Bone marrow (tissue), 2 donors: ENCODE measurements at regions not wholly inside any gene's neighbourhood (a gene's known extent, or its start where the extent isn't known, plus 50 kb on each side); places are given as distances from the start of the nearest gene placed in this dataset.
"Not testable (repeated sequence)": the region's sequence is repeated elsewhere in the genome, so short reads cannot be mapped to it uniquely, and the experiment has no call there.

Source experiments
- DNase-seq, 2 donors: peaks; one replicate each; lab custom pipeline; 2025; lab: John Stamatoyannopoulos, UW

DNA sequence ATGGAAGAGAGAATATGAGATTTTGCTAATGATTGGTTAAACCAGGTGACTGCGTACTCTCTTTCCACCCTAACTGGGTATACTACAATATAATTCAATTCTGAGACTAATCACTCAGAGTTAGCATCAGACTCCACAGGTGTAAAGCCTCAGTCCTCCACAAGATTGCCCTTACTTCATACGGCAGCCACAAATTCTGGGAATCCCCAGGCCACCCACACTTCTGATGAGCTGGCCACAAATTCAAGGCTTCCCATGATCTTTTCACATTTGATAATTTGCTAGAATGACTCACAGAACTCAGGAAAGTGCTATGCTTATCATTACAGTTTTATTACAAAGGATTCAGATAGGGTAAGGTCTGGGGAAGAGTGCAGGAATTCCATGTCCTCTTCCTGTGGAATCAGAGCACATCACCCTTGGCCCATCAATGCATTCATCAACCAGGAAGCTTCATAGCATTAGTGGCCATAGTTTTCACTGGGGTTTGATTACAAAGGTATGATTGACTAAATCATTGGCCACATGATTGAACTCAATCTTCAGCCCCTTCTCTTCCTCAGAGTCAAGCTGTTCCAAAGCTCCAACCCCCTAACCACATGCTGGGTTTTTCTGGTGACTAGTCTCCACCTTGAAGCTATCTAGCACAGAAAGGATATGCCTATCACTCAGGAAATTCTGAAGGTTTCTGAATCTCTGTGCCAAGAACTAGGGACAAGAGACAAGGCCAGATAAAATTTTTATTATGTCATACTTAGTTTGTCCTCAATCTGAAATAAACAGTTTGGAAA lies 131.7 kb downstream of the HHIPL2 start:
- no peak for DNase-seq

DNA sequence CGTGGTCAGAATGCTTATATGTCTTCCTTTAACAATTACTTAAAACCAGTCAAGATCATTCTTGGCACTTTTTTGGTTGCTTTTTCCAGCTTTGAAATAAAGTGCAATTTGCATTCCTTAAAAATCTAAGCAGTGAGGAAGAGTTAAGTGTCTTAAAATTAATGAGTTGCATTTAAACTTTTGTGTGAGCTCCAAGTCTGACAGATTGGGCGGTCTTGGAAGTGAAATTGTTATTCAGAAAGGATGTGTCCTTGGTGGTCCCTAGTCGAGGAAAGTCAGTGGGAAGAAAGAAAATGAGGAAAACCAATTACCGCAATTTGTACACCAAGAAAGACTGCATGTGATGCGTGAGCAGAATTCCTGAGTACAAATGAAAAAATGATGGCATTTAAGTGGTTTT lies 132.5 kb downstream of the HHIPL2 start:
- DNase-seq: no peak

DNA sequence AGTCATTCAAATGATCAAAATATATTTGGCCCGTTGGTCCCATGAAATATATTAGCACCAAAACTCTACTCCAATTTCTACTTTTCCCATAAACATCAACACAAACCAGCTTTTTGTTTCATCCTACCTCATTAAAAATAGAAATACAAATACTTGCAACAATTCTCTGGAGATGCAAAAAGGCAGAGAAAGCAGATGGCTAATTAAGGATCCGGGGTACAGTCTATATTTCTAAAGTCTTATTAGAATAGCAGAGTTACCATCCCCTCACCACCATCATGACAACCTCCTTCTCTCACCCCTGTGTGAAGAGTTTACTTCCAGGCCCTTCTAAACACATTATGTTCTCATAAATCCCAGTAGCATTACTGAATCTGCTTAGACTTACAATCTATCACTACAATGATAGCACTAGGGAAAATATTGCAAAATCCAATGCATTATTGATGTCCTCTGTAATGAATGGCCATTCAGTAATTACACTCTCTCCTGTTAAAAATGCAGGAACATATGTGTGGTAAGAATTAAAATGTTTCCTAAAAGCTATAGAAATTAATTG lies 133.8 kb downstream of the HHIPL2 start:
- DNase-seq: no peak

DNA sequence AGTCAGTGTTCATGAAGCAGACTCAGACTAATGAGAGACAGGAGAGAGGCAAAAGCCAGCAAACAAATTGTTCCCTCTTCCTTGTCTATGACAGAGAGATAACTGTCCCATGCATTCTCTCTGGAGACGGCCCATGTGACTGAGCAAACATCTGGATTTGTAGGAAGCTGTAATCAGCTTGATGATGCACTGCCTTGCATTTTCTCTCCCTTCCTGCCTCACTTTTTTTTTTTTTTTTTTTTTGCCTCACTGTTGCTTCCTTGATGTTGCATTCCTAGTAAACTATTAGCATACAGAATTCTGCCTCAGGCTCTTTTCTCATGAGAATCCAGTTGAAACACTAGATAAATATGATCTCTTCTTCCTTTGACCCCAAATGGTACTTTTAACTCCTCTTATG lies 134.5 kb downstream of the HHIPL2 start:
- DNase-seq: no peak

DNA sequence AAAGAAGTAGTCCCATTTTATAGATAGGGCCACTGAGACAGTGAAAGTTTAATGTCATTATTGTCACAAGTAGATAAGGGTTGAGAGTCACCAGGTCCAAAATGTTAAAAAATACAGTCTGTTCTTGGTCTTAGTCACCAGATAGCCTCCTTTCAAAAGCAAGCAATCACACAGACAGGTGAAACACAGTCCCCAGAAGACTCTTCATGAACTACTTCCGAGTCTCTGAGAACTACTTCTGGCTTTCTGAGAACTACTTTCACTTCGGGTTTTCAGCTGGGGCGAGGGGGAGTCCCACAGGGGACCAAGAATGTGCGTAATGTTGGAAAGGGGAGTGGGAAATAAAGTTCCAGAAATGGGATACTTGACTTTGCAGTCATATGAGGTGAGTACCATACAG lies 143.2 kb downstream of the HHIPL2 start:
- DNase-seq: no peak

DNA sequence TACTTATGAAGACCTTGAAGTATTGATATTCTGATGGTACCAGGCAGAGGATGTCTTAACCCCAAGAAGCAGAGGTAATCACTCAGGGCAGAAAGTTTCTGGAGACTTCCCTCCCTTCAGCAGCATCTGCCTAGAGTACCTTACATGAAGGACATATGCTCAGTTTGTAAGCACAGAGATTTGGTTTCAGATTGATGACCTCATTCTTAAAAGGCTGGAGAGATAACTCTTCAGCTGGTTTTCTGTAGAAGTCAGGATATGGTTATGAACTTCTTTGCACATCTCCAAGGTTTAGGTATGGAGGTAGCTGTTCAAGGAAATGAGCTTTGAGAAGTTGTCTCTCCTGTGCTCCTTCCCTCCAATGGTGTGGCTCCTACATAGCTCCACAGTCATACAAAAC lies 148.7 kb downstream of the HHIPL2 start:
- no peak for DNase-seq

DNA sequence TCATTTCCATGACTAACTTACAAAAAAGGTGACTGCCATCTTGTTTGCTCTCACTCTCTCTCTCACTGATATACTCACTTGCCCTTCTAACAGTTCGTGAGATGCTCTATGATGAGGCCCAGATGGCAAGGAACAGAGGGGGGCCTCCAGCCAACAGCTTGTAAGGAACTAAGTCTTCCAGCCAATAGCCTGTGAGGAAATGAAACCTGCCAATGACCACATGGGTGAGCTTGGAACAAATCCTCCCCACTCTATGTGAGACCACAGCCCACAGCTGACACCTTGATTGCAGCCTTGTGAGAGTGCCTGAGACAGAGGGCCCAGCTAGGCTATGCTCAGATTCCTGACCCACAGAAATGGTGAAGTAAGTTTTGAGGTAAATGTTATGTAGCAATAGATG lies 153.7 kb downstream of the HHIPL2 start:
- DNase-seq: no peak

DNA sequence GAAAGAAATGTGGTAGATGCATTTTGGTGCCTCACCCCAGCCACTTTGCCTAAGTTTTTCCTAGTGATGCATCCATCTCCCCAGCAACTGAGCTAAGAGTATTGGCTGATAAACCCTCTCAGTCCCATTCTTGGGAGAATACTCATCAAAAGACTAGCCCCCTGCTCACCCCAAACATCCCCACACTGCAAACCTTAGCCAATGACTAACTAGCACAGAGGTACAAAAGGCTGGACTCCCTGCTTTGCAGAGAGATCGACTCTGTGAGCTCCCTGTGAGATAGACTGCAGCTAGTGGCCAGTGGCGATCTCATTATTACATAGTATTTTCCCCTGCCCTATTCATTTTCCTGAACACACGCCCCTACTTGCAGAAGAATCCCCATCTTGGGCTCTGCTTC lies 155.3 kb downstream of the HHIPL2 start:
- no peak for DNase-seq

DNA sequence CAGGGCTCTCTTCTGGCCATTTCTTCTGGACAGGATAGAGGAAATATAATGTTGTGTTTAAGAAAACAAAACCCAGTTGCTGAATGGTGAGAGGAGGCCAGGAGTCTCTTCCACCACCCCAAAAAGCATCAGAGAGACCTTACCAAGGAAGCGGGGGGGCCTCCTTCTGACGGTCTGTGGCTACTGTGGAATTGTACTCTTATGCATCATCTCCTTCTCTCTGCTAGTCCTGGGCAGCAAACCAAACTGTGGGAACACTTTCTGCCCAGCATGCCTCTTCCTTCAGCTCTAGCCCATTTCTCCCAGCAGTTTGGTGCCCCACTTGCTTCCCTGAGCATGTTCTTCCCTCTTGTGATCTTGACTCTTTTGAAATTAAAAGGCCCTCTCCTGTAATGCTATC lies 157.7 kb downstream of the HHIPL2 start:
- DNase-seq: no peak

DNA sequence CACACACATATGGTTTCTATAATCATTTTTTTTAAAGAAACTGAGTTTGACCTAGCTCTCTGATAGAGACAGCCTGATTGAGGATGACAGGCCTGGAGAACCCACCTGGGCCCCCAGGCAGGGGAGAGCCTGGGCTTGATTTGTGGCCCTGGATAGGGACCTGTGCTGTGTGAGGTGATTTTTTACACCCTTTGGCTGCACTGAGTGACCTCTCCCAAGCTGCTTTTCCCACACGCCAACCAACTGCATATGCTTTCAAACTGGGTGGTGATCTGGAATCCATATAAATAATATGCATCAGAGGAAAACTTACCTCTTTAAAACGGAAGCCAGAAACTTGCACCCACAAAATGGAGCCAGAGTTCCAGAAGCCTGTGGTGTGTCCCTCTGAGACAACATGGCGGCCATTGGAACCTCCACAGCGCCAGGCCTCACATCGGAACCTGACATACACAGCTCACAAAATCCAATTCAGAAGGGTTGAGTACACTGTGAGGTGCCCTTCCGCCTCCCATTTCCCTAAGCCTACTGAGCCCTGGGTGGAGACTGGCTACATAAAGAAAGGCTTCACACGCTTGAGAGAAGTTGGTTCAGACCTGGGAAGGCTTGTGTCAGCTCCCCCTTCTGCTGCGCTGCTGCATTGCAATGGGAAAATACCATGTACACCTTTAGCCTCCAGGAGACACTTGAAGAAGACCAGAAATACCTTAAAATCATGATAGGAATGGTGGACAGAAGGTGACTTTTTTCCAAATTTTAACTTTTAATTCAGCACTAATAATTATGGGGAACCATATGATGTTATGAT lies 160.7 kb downstream of the HHIPL2 start:
- DNase-seq: no peak

DNA sequence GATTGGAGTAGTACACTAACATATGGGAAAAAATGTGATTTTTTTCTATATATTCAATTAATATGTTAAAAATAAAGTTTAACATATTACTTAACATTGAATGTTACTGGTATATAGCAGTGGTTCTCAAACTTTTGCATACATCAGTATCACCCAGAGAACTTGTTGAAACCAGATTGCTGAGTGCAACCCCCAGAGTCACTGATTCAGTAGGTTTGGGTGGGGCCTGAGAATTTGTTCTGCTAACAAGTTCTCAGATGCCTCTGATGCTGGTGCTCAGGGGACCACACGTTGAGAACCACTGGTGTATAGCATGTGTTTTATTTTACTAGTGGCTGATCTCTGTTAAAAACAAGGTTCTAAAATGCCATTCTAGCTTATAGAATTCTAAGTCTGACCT lies 161.9 kb downstream of the HHIPL2 start:
- DNase-seq: no peak

DNA sequence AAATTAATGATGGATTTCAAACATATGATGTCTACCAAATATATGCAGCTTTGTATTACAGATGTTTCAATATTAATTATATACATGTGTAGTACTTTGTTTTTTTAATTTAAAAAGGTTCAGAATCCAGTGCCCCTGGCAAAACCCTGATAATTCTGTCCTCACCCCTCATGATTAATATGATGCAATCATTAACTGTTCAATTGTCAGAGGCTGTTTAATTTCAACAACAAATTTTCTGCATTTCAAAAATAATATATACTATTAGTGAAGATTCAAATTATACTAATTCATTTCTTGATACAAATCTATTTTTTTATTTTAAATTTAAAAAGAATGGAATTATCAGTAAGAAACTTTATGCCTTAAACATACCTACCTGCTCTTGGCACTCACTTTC lies 162.6 kb downstream of the HHIPL2 start:
- DNase-seq: no peak

DNA sequence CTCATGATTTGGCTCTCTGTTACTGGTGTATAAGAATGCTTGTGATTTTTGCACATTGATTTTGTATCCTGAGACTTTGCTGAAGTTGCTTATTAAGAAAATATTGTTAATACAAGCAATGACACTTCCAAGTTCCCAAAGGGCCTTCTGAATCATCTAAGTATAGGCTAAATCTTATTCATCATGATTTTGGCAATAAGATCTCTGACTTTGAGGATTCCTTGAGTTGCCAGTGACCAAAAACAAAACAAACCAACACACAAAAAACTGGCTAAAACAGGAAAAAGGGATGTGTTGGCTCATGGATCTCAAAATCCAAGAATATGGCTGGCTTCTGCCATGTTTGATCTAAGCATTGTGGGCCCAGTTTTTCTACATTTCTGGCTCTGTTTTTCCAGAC lies 163.4 kb downstream of the HHIPL2 start:
- no peak for DNase-seq

DNA sequence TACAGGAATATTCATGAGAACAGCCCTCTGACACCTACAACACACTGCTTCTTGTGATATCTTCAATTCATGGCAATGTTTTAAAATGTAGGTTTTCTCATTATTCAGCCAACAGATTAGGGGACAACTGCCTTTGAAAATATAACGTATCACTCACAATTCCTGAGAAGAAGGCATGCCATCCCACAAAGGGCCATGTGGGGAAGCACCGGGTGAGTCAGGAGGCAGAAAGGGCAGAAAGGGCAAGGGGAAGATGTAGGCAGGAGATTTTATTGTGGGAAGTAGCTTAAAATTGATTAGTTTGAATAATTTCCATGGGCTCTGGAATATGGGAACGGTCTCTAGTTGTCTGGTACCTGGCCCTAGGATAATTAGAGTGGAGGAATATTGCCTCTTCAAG lies 165.7 kb downstream of the HHIPL2 start:
- no peak for DNase-seq

DNA sequence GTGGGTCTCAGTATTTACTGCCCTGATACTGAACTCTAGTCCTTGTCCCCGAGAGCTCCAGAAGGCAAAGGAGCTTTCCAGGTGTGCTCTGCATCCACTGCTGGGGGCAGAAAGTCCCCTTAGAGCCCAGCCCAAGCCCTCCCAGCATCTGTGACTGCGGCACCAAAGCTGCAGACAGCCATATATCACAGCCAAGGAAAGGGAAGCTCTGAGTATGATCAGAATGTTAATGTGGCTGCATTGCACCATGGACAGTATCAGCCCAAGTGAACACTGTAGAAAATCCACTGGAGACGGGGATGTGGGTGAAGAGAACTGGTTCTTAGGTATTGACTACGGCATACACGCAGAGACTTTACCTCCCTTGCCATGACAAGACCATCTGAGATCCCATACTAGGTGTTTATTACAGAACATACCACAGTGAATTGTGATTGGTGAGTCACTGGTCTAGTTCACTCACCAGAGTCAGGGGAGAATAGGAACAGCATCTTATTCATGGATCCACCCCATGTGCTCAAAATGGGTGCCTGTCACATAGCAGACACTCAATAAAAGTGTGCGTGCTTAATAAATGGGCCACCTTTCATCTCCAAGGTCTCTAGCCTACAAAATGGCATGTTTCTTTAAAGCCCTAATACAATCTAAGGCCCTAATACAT lies 170.3 kb downstream of the HHIPL2 start:
- no peak for DNase-seq

DNA sequence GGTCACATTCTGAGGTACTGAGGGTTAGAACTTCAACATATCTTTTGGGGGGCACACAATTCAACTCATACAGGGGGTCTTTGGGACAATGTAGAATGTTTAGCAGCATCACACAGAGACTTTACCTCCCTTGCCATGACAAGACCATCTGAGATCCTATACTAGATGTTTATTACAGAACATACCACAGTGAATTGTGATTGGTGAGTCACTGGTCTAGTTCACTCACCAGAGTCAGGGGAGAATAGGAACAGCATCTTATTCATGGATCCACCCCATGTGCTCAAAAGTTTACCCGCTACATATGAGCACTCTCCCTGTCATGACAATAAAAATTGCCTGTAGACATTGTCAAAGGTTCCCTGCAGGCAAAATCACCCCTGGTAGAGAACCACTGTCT lies 171.1 kb downstream of the HHIPL2 start:
- not testable (repeated sequence) for DNase-seq

DNA sequence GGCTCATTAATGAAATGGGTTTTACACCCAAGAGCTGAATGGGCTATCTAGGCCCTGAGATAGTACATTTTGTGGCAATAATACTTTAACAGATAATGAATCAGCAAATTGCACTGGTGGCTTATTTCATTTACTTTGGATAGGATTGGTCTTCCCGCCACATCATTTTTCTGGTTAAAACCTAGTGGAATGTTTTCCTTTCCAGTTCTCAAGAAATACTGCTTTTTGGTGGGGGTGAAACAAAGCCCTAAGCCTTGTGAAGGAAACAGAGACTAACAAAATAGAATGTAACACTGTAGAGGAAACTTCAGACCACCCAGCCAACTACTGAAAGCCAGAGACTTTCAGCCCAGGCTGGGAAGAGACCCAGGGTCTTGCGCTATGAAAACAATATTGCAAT lies 172.2 kb downstream of the HHIPL2 start:
- no peak for DNase-seq

DNA sequence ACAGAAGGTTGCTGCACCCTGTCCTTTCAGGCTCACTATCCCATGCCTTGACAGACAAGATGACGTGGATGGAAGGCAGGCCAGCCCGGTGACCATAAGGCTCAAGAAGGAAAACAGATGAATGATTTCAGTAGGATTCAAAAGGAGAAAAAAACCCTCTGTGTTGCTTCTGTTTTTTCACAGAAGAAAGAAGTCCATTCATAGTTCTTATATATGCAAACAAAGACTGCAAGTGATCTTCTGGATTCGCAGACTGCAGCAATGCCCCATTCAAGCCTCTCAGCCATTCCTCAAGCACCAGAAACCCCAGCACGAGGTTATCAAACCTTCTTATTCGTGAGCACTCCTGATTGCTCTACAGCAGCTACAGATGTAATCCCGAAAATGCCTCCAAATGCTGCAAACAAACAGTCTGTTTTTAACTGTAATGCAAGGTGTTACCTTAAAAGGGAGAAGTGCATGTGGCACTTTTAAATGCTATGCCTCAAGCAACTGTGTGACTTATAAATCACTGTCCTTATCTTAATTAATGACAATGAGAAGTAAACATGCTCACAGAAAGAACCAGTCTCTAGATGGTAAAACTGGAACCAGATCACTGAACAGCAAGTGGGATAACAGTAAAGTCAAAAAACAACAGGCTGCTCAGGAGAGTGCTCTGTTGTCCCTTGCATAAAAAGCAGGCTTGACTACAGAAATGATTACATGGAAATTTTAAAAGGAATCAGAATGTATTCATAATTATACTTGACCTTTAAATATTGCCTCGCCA lies 173.9 kb downstream of the HHIPL2 start:
- no peak for DNase-seq

DNA sequence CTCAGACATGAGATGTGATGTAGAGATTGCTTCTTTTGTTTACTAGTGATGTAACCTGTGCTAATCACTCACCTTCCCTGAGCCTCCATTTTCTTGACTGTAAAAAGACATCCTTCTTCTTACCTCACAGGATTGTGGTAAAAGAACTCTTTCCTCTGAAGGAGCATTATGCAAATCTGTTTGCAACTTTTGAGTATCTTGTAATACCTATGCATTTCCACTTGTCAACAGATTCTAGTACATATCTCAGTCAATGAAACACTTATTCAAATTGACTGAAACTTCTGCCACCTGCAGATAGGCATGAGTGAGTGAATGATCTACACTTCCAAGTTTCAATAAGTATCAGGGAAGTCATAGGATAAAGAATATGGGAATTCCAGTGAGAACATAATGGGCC lies 174.7 kb downstream of the HHIPL2 start:
- no peak for DNase-seq

DNA sequence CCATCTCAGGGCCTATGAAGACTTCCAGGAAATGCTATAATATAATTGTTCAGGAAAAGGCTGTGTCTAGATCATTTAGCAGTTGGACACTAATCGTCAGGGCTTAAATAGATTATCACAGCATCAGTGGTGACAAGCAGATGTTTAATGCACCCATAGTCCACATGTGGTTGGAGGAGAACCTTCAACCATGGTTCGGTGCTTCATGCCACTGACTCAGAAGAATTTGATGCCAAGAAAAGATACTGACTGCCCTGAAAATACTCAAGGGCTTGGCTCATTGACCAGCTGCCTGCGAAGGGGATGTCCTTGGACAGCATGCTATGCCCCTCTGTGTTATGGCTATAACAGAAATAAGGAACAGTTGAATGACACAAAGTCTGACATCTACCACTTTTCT lies 175.7 kb downstream of the HHIPL2 start:
- no peak for DNase-seq

DNA sequence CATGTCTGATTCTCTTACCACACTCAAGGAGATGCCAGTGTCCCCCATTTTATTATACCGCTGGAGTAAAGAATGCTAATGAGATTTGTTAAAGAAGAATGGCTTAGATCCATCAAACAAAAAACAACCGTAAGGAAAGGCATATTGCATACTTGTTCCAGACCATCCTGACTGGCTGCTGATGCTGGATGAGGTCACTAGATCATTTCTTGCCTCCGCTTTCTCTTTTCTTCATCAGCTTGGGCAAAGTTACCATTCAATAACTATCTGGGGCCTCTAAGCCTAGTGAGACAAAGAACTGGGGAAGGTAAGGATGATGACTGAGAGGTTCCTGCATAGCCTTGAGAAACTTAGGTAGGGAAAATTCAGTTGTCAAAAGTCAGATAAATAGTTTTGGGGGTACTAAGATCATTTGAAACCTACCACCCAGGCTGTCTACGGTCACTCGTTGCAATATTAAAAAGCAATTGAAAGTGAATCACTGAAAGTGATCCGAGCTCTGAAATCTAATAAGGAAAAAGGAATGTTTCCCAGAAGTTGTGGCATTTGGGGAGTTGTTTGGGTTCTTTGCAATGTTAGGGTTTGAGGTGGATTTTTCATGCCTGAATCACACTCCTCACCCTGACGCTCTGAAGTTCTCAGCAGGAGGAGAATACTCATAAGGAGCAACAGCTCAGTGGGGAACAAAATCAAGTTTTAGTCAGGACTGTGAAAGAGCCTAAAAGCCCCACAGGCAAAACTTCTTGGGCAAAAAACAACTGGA lies 176.8 kb downstream of the HHIPL2 start:
- DNase-seq: no peak
